HepG2 (cell line): ENCODE measurements at regions not wholly inside any gene's neighbourhood (a gene's known extent, or its start where the extent isn't known, plus 50 kb on each side); places are given as distances from the start of the nearest gene placed in this dataset.

ENCODE experiments used
- ATAC-seq: fragments of 200-7000 bp; cut with Tn5 transposase; 3 replicates; pipeline ENCODE4 v1.9.1; 2020; ENCODE audit warnings: mild to moderate bottlenecking, moderate library complexity
- BruUV-seq: library from RNA; stranded (reverse); fragments of 400-500 nt; replicated peaks from 2 replicates; lab custom pipeline; 2021; lab: Mats Ljungman, UMichigan
- CTCF ChIA-PET: fragments of 300-600 bp; formaldehyde crosslinking; extraction: SDS; loops from one replicate; lab custom pipeline; 2021; ENCODE audit warnings: low total read pairs, inconsistent platforms, low intra/inter-chr PET ratio; lab: Yijun Ruan, JAX
- POLR2A ChIA-PET: fragments of 350-600 bp; sonication (Branson Sonifier 250); formaldehyde crosslinking; loops from one replicate; lab custom pipeline; 2020; ENCODE audit warnings: antibody characterized with exemption, inconsistent platforms; lab: Yijun Ruan, JAX
- DNase-seq: peaks from one replicate; pipeline ENCODE4 v3.0.0-alpha.2; 2015; ENCODE audit warnings: low spot score
- FAIRE-seq: peaks from 3 replicates; lab custom pipeline; 2011; peaks lifted over from hg19 to GRCh38; lab: Jason Lieb, UNC
- H2AFZ ChIP-seq: one replicate; pipeline ENCODE4 v1.6.1; 2011; ENCODE audit warnings: low read length, inconsistent platforms
- H3K27ac ChIP-seq: fragments of 300-600 bp; 3 replicates; pipeline ENCODE4 v1.8.0; 2011; ENCODE audit warnings: mixed run types, mild to moderate bottlenecking, mixed read lengths, low read length, inconsistent platforms; ENCODE audit not compliant: insufficient read depth; ENCODE audit errors: extremely low read length
- H3K27me3 ChIP-seq, 2 experiments: fragments of 200-600 bp in 1 of 2; 2 replicates in 1 of 2; 3 replicates in 1 of 2; pipeline versions ENCODE4 v1.6.0 to v1.8.0; 2011; ENCODE audit warnings: low read length in 2 of 2, mild to moderate bottlenecking in 2 of 2, moderate library complexity in 2 of 2, inconsistent platforms in 1 of 2; ENCODE audit not compliant: insufficient read depth in 2 of 2, control insufficient read depth in 1 of 2
- H3K36me3 ChIP-seq, 2 experiments: fragments of 200-600 bp in 1 of 2; replicated peaks in 1 of 2; 2 replicates in 1 of 2; 3 replicates in 1 of 2; pipeline versions ENCODE4 v1.5.1 to v1.8.0; 2011; ENCODE audit warnings: low read length in 2 of 2, inconsistent platforms in 1 of 2; ENCODE audit not compliant: insufficient read depth in 2 of 2, control insufficient read depth in 1 of 2
- H3K4me1 ChIP-seq: 2 replicates; pipeline ENCODE4 v1.5.1; 2012; ENCODE audit warnings: low read length, inconsistent platforms; ENCODE audit not compliant: insufficient read depth
- H3K4me2 ChIP-seq: 2 replicates; pipeline ENCODE4 v1.6.0; 2011; ENCODE audit warnings: low read depth, low read length, inconsistent platforms
- H3K4me3 ChIP-seq, 3 experiments: fragments of 200-600 bp in 1 of 3; sonication (generic), shearing (Covaris generic) in 1 of 3; replicated peaks in 1 of 3; 2 replicates each; pipeline ENCODE4 v1.5.1; 2011 to 2016; ENCODE audit warnings: low read length in 3 of 3, inconsistent platforms in 2 of 3, low read depth in 2 of 3, mild to moderate bottlenecking in 2 of 3, control low read depth in 1 of 3, mixed read lengths in 1 of 3; ENCODE audit not compliant: insufficient read depth in 1 of 3
- H3K79me2 ChIP-seq: one replicate; pipeline ENCODE4 v1.6.1; 2011; ENCODE audit warnings: low read length, inconsistent platforms; ENCODE audit not compliant: insufficient read depth
- H3K9ac ChIP-seq: 2 replicates; pipeline ENCODE4 v1.6.0; 2011; ENCODE audit warnings: mild to moderate bottlenecking, low read depth, low read length, inconsistent platforms; ENCODE audit not compliant: insufficient read depth
- H3K9me3 ChIP-seq: 2 replicates; pipeline ENCODE4 v1.5.1; 2012; ENCODE audit warnings: mild to moderate bottlenecking, low read length
- H4K20me1 ChIP-seq: 2 replicates; pipeline ENCODE4 v1.6.0; 2011; ENCODE audit warnings: inconsistent platforms, mild to moderate bottlenecking, low read length, moderate library complexity; ENCODE audit not compliant: insufficient read depth
- BORCS8-MEF2B ChIP-seq: sonication (generic); formaldehyde crosslinking; IDR thresholded peaks from 2 replicates; pipeline ENCODE4 v1.8.0; 2022; ENCODE audit warnings: mild to moderate bottlenecking, missing genetic modification reagents
- ESRRA ChIP-seq: sonication (generic); formaldehyde crosslinking; IDR thresholded peaks from 2 replicates; pipeline ENCODE4 v1.5.1; 2020; ENCODE audit warnings: mild to moderate bottlenecking, low read depth, missing genetic modification reagents
- HES4 ChIP-seq: sonication (generic); formaldehyde crosslinking; IDR thresholded peaks from 2 replicates; pipeline ENCODE4 v1.9.0; 2021; ENCODE audit warnings: mild to moderate bottlenecking, missing genetic modification reagents, borderline replicate concordance
- KDM2A ChIP-seq: sonication (generic); formaldehyde crosslinking; IDR thresholded peaks from 2 replicates; pipeline ENCODE4 v1.4.0; 2020; ENCODE audit warnings: low read depth, missing genetic modification reagents, borderline replicate concordance
- MAFF ChIP-seq: IDR thresholded peaks from 2 replicates; pipeline ENCODE4 v1.6.1; 2011; ENCODE audit warnings: low read depth, low read length, improper control_type of control experiment
- MAFG ChIP-seq: sonication (generic); formaldehyde crosslinking; IDR thresholded peaks from 2 replicates; pipeline ENCODE4 v1.5.1; 2020; ENCODE audit warnings: mild to moderate bottlenecking, missing genetic modification reagents
- MXD4 ChIP-seq: IDR thresholded peaks from 2 replicates; pipeline ENCODE4 v1.6.1; 2016; ENCODE audit warnings: mild to moderate bottlenecking, missing biosample characterization, missing genetic modification reagents
- MYNN ChIP-seq: sonication (generic); formaldehyde crosslinking; IDR thresholded peaks from 2 replicates; pipeline ENCODE4 v1.4.0; 2020; ENCODE audit warnings: mild to moderate bottlenecking, low read depth, missing genetic modification reagents
- PRPF4 ChIP-seq: fragments of 200-400 bp; formaldehyde crosslinking; IDR thresholded peaks from 2 replicates; pipeline ENCODE4 v1.6.1; 2016; ENCODE audit warnings: low read length, low read depth; ENCODE audit not compliant: poor library complexity, severe bottlenecking
- SMARCC2 ChIP-seq: fragments of 450-650 bp; IDR thresholded peaks from 2 replicates; pipeline ENCODE4 v1.6.1; 2017; ENCODE audit warnings: antibody characterized with exemption, mild to moderate bottlenecking
- TMF1 ChIP-seq: sonication (generic); formaldehyde crosslinking; IDR thresholded peaks from 2 replicates; pipeline ENCODE4 v1.8.1; 2022; ENCODE audit warnings: low read depth, missing genetic modification reagents
- TOE1 ChIP-seq: sonication (generic); formaldehyde crosslinking; IDR thresholded peaks from 2 replicates; pipeline ENCODE4 v1.4.0; 2020; ENCODE audit warnings: mild to moderate bottlenecking, missing genetic modification reagents
- ZFP37 ChIP-seq: sonication (generic); formaldehyde crosslinking; IDR thresholded peaks from 2 replicates; pipeline ENCODE4 v1.4.0; 2020; ENCODE audit warnings: missing genetic modification reagents, borderline replicate concordance
- ZNF496 ChIP-seq: sonication (generic); formaldehyde crosslinking; IDR thresholded peaks from 2 replicates; pipeline ENCODE4 v1.8.1; 2023; ENCODE audit warnings: mild to moderate bottlenecking, moderate library complexity, missing genetic modification reagents; ENCODE audit not compliant: insufficient replicate concordance
- ZNF546 ChIP-seq: sonication (generic); formaldehyde crosslinking; conservative IDR thresholded peaks from 2 replicates; pipeline ENCODE4 v1.8.1; 2023; ENCODE audit warnings: mild to moderate bottlenecking, missing genetic modification reagents
- ZSCAN20 ChIP-seq: sonication (generic); formaldehyde crosslinking; IDR thresholded peaks from 2 replicates; pipeline ENCODE4 v1.4.0; 2020; ENCODE audit warnings: missing genetic modification reagents, mild to moderate bottlenecking, borderline replicate concordance
- WGBS: methylation state at CpG from one replicate; pipeline ENCODE4 v1.1.6; 2017; ENCODE audit warnings: low lambda C conversion rate; 5-methylcytosine and 5-hydroxymethylcytosine counted together
- in situ Hi-C: cut with HindIII; loops from 2 replicates; pipeline ENCODE4 v1.10.0; 2017; ENCODE audit warnings: low pct_unique_long_range_greater_than_20kb; ENCODE audit not compliant: extremely low pct_ligation_motif_present
- intact Hi-C: fragments of 100-400 bp; cut with micrococcal nuclease; formaldehyde crosslinking; loops from one replicate; pipeline ENCODE4 v1.10.0; 2022; ENCODE audit not compliant: unreplicated experiment
- TF ChIP-seq, protein P1 (sequence below): IDR thresholded peaks from 2 replicates; pipeline ENCODE4 v1.6.1; 2016; ENCODE audit warnings: missing genetic modification reagents, missing compliant biosample characterization
- TF ChIP-seq, protein P2 (sequence below): sonication (generic); formaldehyde crosslinking; IDR thresholded peaks from 2 replicates; pipeline ENCODE4 v1.4.0; 2020; ENCODE audit warnings: missing genetic modification reagents, borderline replicate concordance

DNA sequence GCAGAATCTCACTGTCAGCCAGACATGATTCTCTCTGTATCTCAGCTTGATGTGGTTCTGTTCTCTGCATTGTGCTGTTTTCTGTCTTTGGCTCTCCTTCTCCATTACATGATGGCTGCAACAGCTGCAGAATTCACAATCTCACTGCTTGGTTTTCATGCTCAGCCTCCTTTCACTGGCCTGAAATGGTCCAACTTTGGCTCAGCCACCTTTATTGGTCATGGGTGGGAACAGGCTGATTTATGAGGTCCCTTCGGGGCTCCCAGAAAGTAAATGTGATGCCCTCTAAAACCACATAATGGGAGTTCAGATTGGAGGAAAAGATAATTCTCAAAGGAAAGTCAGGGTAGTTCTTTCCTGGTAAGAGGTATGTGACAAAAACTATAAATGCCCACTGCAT lies 597.0 kb downstream of the ETNK1 start:
- intact Hi-C loops (no loop called here), in situ Hi-C loops (no loop called here)
- no peaks in the 10 kb centered on the region for H3K27me3 ChIP-seq
- H3K9ac ChIP-seq, result no peak overlapping the region
- ChIA-PET CTCF (no interaction called here), POLR2A (no interaction called here)
- ATAC-seq (no peak), FAIRE-seq (no peak), DNase-seq (no peak)
- H3K36me3 ChIP-seq, result no peaks in the 10 kb centered on the region
- no peaks in the 10 kb centered on the region for H3K79me2 ChIP-seq
- no peaks in the 10 kb centered on the region for H3K9me3 ChIP-seq
- no peaks in the 10 kb centered on the region for H4K20me1 ChIP-seq
- H3K4me1 ChIP-seq, result no peaks in the 10 kb centered on the region
- BruUV-seq, result no TSS peak
- no peak overlapping the region for H3K4me3 ChIP-seq
- WGBS, result 0% methylated on average over 1 of the region's 1 CpG
- no peak overlapping the region for H3K27ac ChIP-seq
- no peak overlapping the region for H3K4me2 ChIP-seq
- no peak overlapping the region for H2AFZ ChIP-seq
- TF ChIP-seq, protein P1, sequence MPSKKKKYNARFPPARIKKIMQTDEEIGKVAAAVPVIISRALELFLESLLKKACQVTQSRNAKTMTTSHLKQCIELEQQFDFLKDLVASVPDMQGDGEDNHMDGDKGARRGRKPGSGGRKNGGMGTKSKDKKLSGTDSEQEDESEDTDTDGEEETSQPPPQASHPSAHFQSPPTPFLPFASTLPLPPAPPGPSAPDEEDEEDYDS (CRISPR knock-in tag), result no peak
- TF ChIP-seq MXD4 (CRISPR knock-in tag) (no peak), ZNF546 (no peak)

DNA sequence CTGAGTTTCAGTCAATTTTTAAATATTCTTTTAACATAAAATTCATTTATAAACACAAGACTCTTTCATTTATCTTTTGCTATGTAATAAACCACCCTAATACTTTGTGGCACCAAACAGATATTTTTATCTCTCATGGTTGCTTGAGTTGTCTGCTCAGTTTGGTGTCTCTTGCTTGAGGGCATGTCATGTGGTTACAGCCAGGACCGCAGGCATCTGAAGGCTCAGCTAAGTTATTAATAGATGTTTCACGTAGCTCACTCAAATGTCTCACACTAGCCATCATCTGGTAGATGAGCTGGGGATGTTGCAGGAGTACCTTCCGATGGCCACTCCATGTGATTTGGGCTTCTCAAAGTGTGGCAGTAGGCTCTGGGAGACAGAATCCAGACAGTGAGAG lies 597.8 kb downstream of the ETNK1 start:
- no peaks in the 10 kb centered on the region for H4K20me1 ChIP-seq
- H3K79me2 ChIP-seq, result no peaks in the 10 kb centered on the region
- BruUV-seq, result no TSS peak
- no peaks in the 10 kb centered on the region for H3K36me3 ChIP-seq
- no peak for DNase-seq
- no peak for FAIRE-seq
- in situ Hi-C loops, result no loop called here
- ATAC-seq, result no peak
- 20% methylated on average over 3 of the region's 3 CpGs for WGBS
- no peak overlapping the region for H2AFZ ChIP-seq
- TF ChIP-seq ESRRA (CRISPR knock-in tag) (no peak), BORCS8-MEF2B (CRISPR knock-in tag) (no peak), MYNN (CRISPR knock-in tag) (no peak), ZNF496 (no peak), ZSCAN20 (CRISPR knock-in tag) (no peak), MAFG (no peak), SMARCC2 (no peak), TMF1 (no peak), HES4 (CRISPR knock-in tag) (no peak), KDM2A (CRISPR knock-in tag) (no peak), PRPF4 (no peak), TOE1 (no peak), MAFF (no peak), ZFP37 (CRISPR knock-in tag) (no peak)
- TF ChIP-seq, protein P2, sequence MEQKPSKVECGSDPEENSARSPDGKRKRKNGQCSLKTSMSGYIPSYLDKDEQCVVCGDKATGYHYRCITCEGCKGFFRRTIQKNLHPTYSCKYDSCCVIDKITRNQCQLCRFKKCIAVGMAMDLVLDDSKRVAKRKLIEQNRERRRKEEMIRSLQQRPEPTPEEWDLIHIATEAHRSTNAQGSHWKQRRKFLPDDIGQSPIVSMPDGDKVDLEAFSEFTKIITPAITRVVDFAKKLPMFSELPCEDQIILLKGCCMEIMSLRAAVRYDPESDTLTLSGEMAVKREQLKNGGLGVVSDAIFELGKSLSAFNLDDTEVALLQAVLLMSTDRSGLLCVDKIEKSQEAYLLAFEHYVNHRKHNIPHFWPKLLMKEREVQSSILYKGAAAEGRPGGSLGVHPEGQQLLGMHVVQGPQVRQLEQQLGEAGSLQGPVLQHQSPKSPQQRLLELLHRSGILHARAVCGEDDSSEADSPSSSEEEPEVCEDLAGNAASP (CRISPR knock-in tag), result no peak
- no peaks in the 10 kb centered on the region for H3K27me3 ChIP-seq
- POLR2A ChIA-PET, result no interaction called here
- no peak overlapping the region for H3K4me2 ChIP-seq
- no peak overlapping the region for H3K27ac ChIP-seq
- H3K9ac ChIP-seq, result no peak overlapping the region
- H3K4me1 ChIP-seq, result no peaks in the 10 kb centered on the region
- no peak overlapping the region for H3K4me3 ChIP-seq
- CTCF ChIA-PET, result no interaction called here
- intact Hi-C loops, result no loop called here
- no peaks in the 10 kb centered on the region for H3K9me3 ChIP-seq
